Activated CD4-positive, alpha-beta T cell treated with anti-CD3 and anti-CD28 coated beads for 1 hour (primary cell): ENCODE measurements at regions not wholly inside any gene's neighbourhood (a gene's known extent, or its start where the extent isn't known, plus 50 kb on each side); places are given as distances from the start of the nearest gene placed in this dataset.

Source experiments
- DNase-seq: peaks from one replicate; pipeline ENCODE4 v3.0.0-alpha.2; 2020

GRCh38 chr16:72444696-72445095 lies 272.7 kb upstream of the PMFBP1 start:
- no peak for DNase-seq

GRCh38 chr16:72443809-72444208 lies 271.9 kb upstream of the PMFBP1 start:
- no peak for DNase-seq

- DNase-seq, result no peak
Measured at GRCh38 chr16:72442385-72443158, 270.6 kb upstream of the PMFBP1 start.

GRCh38 chr16:72437891-72438290 lies 265.9 kb upstream of the PMFBP1 start:
- no peak for DNase-seq

GRCh38 chr16:72434159-72434558 lies 262.2 kb upstream of the PMFBP1 start:
- DNase-seq, result no peak

GRCh38 chr16:72430121-72430520 lies 258.2 kb upstream of the PMFBP1 start:
- DNase-seq, result no peak

- DNase-seq, result no peak
Measured at GRCh38 chr16:72429671-72430081, 257.7 kb upstream of the PMFBP1 start.

GRCh38 chr16:72428681-72429376 lies 256.9 kb upstream of the PMFBP1 start:
- no peak for DNase-seq

- no peak for DNase-seq
Measured at GRCh38 chr16:72427783-72428331, 255.9 kb upstream of the PMFBP1 start.

- DNase-seq, result no peak
Measured at GRCh38 chr16:72427051-72427782, 255.3 kb upstream of the PMFBP1 start.

GRCh38 chr16:72426386-72426785 lies 254.4 kb upstream of the PMFBP1 start:
- DNase-seq, result no peak

- DNase-seq, result no peak
Measured at GRCh38 chr16:72425571-72426341, 253.8 kb upstream of the PMFBP1 start.

GRCh38 chr16:72424757-72425156 lies 252.8 kb upstream of the PMFBP1 start:
- DNase-seq, result no peak

- DNase-seq, result no peak
Measured at GRCh38 chr16:72422308-72422897, 250.4 kb upstream of the PMFBP1 start.

GRCh38 chr16:72419638-72420037 lies 247.7 kb upstream of the PMFBP1 start:
- no peak for DNase-seq

GRCh38 chr16:72415379-72415778 lies 243.4 kb upstream of the PMFBP1 start:
- DNase-seq, result no peak

GRCh38 chr16:72410492-72410891 lies 238.5 kb upstream of the PMFBP1 start:
- DNase-seq, result no peak

- no peak for DNase-seq
Measured at GRCh38 chr16:72409423-72409822, 237.5 kb upstream of the PMFBP1 start.

GRCh38 chr16:72406390-72406789 lies 234.4 kb upstream of the PMFBP1 start:
- DNase-seq, result no peak

GRCh38 chr16:72404299-72404698 lies 232.3 kb upstream of the PMFBP1 start:
- DNase-seq, result no peak

- DNase-seq, result no peak
Measured at GRCh38 chr16:72401084-72401361, 229.1 kb upstream of the PMFBP1 start.

GRCh38 chr16:72400257-72401083 lies 228.5 kb upstream of the PMFBP1 start:
- DNase-seq, result no peak
